Loucy (cell line): ENCODE measurements at regions not wholly inside any gene's neighbourhood (a gene's known extent, or its start where the extent isn't known, plus 50 kb on each side); places are given as distances from the start of the nearest gene placed in this dataset.

Experiments used
- H2AFZ ChIP-seq: fragments of 200-600 bp; sonication (generic); 2 replicates; pipeline ENCODE4 v1.6.0; 2016; ENCODE audit warnings: antibody characterized with exemption, mild to moderate bottlenecking, low read length, moderate library complexity
- H3F3A ChIP-seq: fragments of 200-600 bp; 2 replicates; pipeline ENCODE4 v1.6.0; 2016; ENCODE audit warnings: antibody characterized with exemption, low read depth, mild to moderate bottlenecking
- H3K27me3 ChIP-seq: fragments of 200-600 bp; sonication (generic); 2 replicates; pipeline ENCODE4 v1.6.1; 2014; ENCODE audit warnings: low read length, mild to moderate bottlenecking; ENCODE audit not compliant: insufficient read depth, poor library complexity, severe bottlenecking
- H3K36me3 ChIP-seq: fragments of 200-600 bp; sonication (generic); 2 replicates; pipeline ENCODE4 v1.6.1; 2016; ENCODE audit warnings: low read length; ENCODE audit not compliant: insufficient read depth
- H3K4me1 ChIP-seq: fragments of 200-600 bp; sonication (generic); 2 replicates; pipeline ENCODE4 v1.5.1; 2014; ENCODE audit warnings: low read length, mild to moderate bottlenecking; ENCODE audit not compliant: insufficient read depth, poor library complexity, severe bottlenecking
- H3K4me2 ChIP-seq: fragments of 200-600 bp; sonication (generic); 2 replicates; pipeline ENCODE4 v1.6.0; 2014; ENCODE audit warnings: antibody characterized with exemption, low read length, low read depth, mild to moderate bottlenecking; ENCODE audit not compliant: poor library complexity, severe bottlenecking
- H3K4me3 ChIP-seq: fragments of 200-600 bp; sonication (generic); 2 replicates; pipeline ENCODE4 v1.5.1; 2014; ENCODE audit warnings: low read length, mild to moderate bottlenecking, mixed read lengths; ENCODE audit not compliant: poor library complexity, severe bottlenecking
- H3K79me2 ChIP-seq: fragments of 200-600 bp; sonication (generic); 2 replicates; pipeline ENCODE4 v1.6.1; 2014; ENCODE audit warnings: low read length; ENCODE audit not compliant: insufficient read depth
- H3K9ac ChIP-seq: fragments of 200-600 bp; sonication (generic); 2 replicates; pipeline ENCODE4 v1.6.0; 2014; ENCODE audit warnings: mild to moderate bottlenecking, low read depth, low read length, moderate library complexity; ENCODE audit not compliant: poor library complexity, severe bottlenecking
- H3K9me2 ChIP-seq: fragments of 200-600 bp; sonication (generic); replicated peaks from 2 replicates; pipeline ENCODE4 v1.6.1; 2016; ENCODE audit warnings: low read depth, low read length, mixed read lengths
- H3K9me3 ChIP-seq: fragments of 200-600 bp; sonication (generic); 2 replicates; pipeline ENCODE4 v1.6.1; 2014; ENCODE audit warnings: mild to moderate bottlenecking, antibody characterized with exemption, low read length, low read depth; ENCODE audit not compliant: insufficient read depth
- H4K20me1 ChIP-seq: fragments of 200-600 bp; sonication (generic); 2 replicates; pipeline ENCODE4 v1.6.0; 2014; ENCODE audit warnings: antibody characterized with exemption, low read length, mild to moderate bottlenecking; ENCODE audit not compliant: insufficient read depth, poor library complexity, severe bottlenecking
- CTCF ChIP-seq: fragments of 200-600 bp; sonication (generic); conservative IDR thresholded peaks from 2 replicates; pipeline ENCODE4 v1.5.1; 2014; ENCODE audit warnings: mild to moderate bottlenecking, antibody characterized with exemption, low read length
- EZH2phosphoT487 ChIP-seq: fragments of 200-600 bp; IDR thresholded peaks from 2 replicates; pipeline ENCODE4 v1.6.1; 2018; ENCODE audit warnings: antibody characterized with exemption, mild to moderate bottlenecking, moderate library complexity, borderline replicate concordance

GRCh38 chr6:11485271-11485670 lies 52.3 kb upstream of the TMEM170B start:
- Histone ChIP-seq H3K36me3 (no peaks in the 10 kb centered on the region), H3K4me1 (no peaks in the 10 kb centered on the region), H4K20me1 (no peaks in the 10 kb centered on the region), H2AFZ (no peak overlapping the region), H3K27me3 (no peaks in the 10 kb centered on the region), H3K4me2 (no peak overlapping the region), H3K79me2 (no peaks in the 10 kb centered on the region), H3K9me3 (no peaks in the 10 kb centered on the region), H3K9ac (no peak overlapping the region), H3K9me2 (no peaks in the 10 kb centered on the region), H3K4me3 (no peak overlapping the region), H3F3A (no peaks in the 10 kb centered on the region)
- no peak for TF ChIP-seq CTCF
- no peak for TF ChIP-seq EZH2phosphoT487

GRCh38 chr6:11484441-11484840 lies 53.1 kb upstream of the TMEM170B start:
- TF ChIP-seq EZH2phosphoT487: no peak
- no peak for TF ChIP-seq CTCF
- Histone ChIP-seq H3F3A (no peaks in the 10 kb centered on the region), H4K20me1 (no peaks in the 10 kb centered on the region), H3K27me3 (no peaks in the 10 kb centered on the region), H3K4me2 (no peak overlapping the region), H3K4me3 (no peak overlapping the region), H3K36me3 (no peaks in the 10 kb centered on the region), H3K4me1 (no peaks in the 10 kb centered on the region), H3K79me2 (no peaks in the 10 kb centered on the region), H3K9me2 (no peaks in the 10 kb centered on the region), H2AFZ (no peak overlapping the region), H3K9me3 (no peaks in the 10 kb centered on the region), H3K9ac (no peak overlapping the region)

GRCh38 chr6:11482616-11483015 lies 54.9 kb upstream of the TMEM170B start:
- no peaks in the 10 kb centered on the region for H3K9me3 ChIP-seq
- no peaks in the 10 kb centered on the region for H3K36me3 ChIP-seq
- no peak overlapping the region for H2AFZ ChIP-seq
- TF ChIP-seq CTCF: no peak
- no peak for TF ChIP-seq EZH2phosphoT487
- H3K4me2 ChIP-seq: no peak overlapping the region
- H3K9me2 ChIP-seq: no peaks in the 10 kb centered on the region
- no peaks in the 10 kb centered on the region for H3K27me3 ChIP-seq
- no peak overlapping the region for H3K4me3 ChIP-seq
- H3K9ac ChIP-seq: no peak overlapping the region
- no peaks in the 10 kb centered on the region for H4K20me1 ChIP-seq
- H3K4me1 ChIP-seq: no peaks in the 10 kb centered on the region
- no peaks in the 10 kb centered on the region for H3K79me2 ChIP-seq
- H3F3A ChIP-seq: no peaks in the 10 kb centered on the region
